ENCODE measurements at regions not wholly inside any gene's neighbourhood (a gene's known extent, or its start where the extent isn't known, plus 50 kb on each side); places are given as distances from the start of the nearest gene placed in this dataset.

DNA sequence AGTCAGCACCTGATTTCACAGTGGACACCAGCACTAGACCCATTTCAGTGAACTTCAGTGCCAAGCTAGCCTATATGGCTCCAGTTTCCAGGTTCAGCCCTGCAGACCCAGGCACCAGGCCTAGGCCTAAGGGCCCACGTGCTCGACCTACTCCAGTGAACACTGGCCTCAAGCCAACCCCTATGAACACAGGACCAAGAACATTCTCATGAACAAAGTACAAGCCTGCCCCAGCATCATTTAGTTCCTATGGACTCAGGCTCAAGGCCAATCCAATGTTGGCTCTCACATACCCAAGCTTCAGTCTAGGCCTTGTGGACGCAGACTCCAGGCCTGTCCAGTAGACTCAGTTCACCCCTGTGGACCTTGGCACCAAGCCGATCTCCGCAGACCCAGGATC is 385.5 kb downstream of the DHX35 start:
- DNase-seq (ENCODE audit: low spot score in 2 of 2), result no peak
- H3K27me3 Mint-ChIP-seq, result no peaks in the 10 kb centered on the region
- H3K4me1 Mint-ChIP-seq, result peaks cover 2% of the 10 kb centered on the region
- H3K36me3 Mint-ChIP-seq, result peaks cover 7% of the 10 kb centered on the region
- H3K4me3 Mint-ChIP-seq, result no peak overlapping the region
- no peak overlapping the region for H3K27ac Mint-ChIP-seq
- H3K9me3 Mint-ChIP-seq, result peaks cover 14% of the 10 kb centered on the region
- ATAC-seq (ENCODE audit: low read depth), result no peak

- ATAC-seq (ENCODE audit: low read depth) (no peak), DNase-seq (ENCODE audit: low spot score in 2 of 2) (no peak)
- no peak overlapping the region for H3K4me3 Mint-ChIP-seq
- H3K36me3 Mint-ChIP-seq, result peaks cover 4% of the 10 kb centered on the region
- H3K27me3 Mint-ChIP-seq, result no peaks in the 10 kb centered on the region
- no peak overlapping the region for H3K27ac Mint-ChIP-seq
- H3K9me3 Mint-ChIP-seq, result peaks cover 3% of the 10 kb centered on the region
- peaks cover 33% of the 10 kb centered on the region for H3K4me1 Mint-ChIP-seq
Observed at GRCh38 chr20:39342463-39342862, 380.3 kb downstream of the DHX35 start.

DNA sequence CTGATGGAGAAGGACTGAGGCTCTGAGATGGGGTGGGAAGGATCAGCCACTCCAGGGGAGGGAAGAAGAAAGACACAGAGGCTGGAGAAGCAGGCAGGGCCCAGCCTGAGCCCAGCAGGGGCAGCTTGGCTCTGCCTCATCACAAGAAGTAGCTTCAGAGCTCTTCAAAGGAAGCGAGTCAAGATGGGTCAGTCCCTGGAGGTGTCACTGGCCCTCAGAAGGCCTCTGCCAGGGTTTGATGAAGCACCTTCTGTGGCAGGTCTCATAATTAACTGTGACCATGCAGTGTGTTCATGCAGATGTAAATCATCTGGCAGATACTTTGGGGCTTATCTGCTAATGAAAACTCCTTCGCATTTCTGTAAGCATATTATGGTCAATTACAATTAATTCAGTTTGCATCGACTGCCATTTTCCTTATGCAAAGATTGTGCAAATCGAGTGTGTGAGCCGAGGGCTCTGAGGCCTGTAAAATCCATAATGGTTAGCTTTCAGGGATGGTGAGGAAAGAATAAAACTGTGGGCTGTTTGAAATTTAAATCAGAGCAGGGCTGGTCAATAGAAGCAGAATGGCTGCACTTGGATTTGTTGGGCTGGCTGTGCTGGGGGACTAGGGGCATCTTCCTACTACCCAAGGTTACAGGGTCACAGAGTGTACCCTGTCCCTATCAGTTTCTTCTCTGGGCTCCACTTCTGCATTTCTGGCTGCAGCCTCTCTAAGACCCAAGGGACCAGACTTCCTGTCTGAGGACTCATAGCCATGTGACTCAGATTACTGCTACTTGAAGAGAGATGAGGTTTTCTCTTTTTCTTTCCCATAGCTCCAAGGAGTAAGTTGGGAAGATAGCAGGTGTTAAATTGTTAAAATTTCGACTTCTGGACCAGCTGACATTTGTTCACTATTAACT is 376.6 kb downstream of the DHX35 start:
- ATAC-seq (ENCODE audit: low read depth) (peak; percentile 100), DNase-seq (ENCODE audit: low spot score in 2 of 2) (peak; percentile 22 to 63)
- Mint-ChIP-seq H3K9me3 (no peaks in the 10 kb centered on the region), H3K4me1 (peaks cover 33% of the 10 kb centered on the region), H3K4me3 (peak overlapping the region; percentile 33), H3K27me3 (no peaks in the 10 kb centered on the region), H3K36me3 (peaks cover 6% of the 10 kb centered on the region), H3K27ac (peak overlapping the region; percentile 91)

- Mint-ChIP-seq H3K27me3 (no peaks in the 10 kb centered on the region), H3K36me3 (peaks cover 6% of the 10 kb centered on the region), H3K27ac (no peak overlapping the region), H3K4me3 (no peak overlapping the region), H3K9me3 (no peaks in the 10 kb centered on the region), H3K4me1 (peaks cover 5% of the 10 kb centered on the region)
- ATAC-seq (ENCODE audit: low read depth) (no peak), DNase-seq (ENCODE audit: low spot score in 2 of 2) (no peak)
Observed at GRCh38 chr20:39333211-39333610, 371.1 kb downstream of the DHX35 start.

GRCh38 chr20:39328347-39328746 is 366.2 kb downstream of the DHX35 start:
- peaks cover 4% of the 10 kb centered on the region for H3K4me1 Mint-ChIP-seq
- peaks cover 6% of the 10 kb centered on the region for H3K27me3 Mint-ChIP-seq
- DNase-seq (ENCODE audit: low spot score in 2 of 2) (no peak), ATAC-seq (ENCODE audit: low read depth) (no peak)
- no peak overlapping the region for H3K4me3 Mint-ChIP-seq
- H3K27ac Mint-ChIP-seq, result no peak overlapping the region
- no peaks in the 10 kb centered on the region for H3K36me3 Mint-ChIP-seq
- no peaks in the 10 kb centered on the region for H3K9me3 Mint-ChIP-seq

DNA sequence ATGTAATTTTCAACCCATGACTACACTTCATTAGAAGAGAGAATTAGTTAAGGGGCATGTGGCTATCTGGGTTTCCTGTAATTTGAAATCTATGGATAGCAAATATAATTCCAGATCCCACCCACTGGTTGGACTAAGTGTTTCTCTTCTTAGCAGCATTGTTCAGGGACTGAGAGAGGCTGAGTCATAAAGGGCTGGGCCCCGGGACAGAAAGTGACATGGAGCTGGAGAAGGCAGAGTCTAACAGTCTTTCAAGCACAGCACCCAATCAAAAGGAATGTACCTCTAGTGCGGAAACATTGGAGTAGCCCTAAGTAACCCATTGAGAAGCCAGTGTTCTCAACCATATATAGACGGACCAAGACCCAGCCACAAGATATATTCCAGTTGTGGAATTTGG is 363.9 kb downstream of the DHX35 start:
- ATAC-seq (ENCODE audit: low read depth) (no peak), DNase-seq (ENCODE audit: low spot score in 2 of 2) (no peak)
- H3K27ac Mint-ChIP-seq, result no peak overlapping the region
- no peak overlapping the region for H3K4me3 Mint-ChIP-seq
- H3K36me3 Mint-ChIP-seq, result no peaks in the 10 kb centered on the region
- no peaks in the 10 kb centered on the region for H3K9me3 Mint-ChIP-seq
- peaks cover 6% of the 10 kb centered on the region for H3K27me3 Mint-ChIP-seq
- H3K4me1 Mint-ChIP-seq, result peaks cover 4% of the 10 kb centered on the region

GRCh38 chr20:39318911-39319310 is 356.8 kb downstream of the DHX35 start:
- Mint-ChIP-seq H3K4me1 (no peaks in the 10 kb centered on the region), H3K36me3 (no peaks in the 10 kb centered on the region), H3K27me3 (peaks cover 6% of the 10 kb centered on the region), H3K9me3 (no peaks in the 10 kb centered on the region), H3K27ac (no peak overlapping the region), H3K4me3 (no peak overlapping the region)
- DNase-seq (ENCODE audit: low spot score in 2 of 2) (no peak), ATAC-seq (ENCODE audit: low read depth) (no peak)

- no peaks in the 10 kb centered on the region for H3K9me3 Mint-ChIP-seq
- H3K27ac Mint-ChIP-seq, result no peak overlapping the region
- no peak overlapping the region for H3K4me3 Mint-ChIP-seq
- ATAC-seq (ENCODE audit: low read depth), result no peak
- no peak for DNase-seq (ENCODE audit: low spot score in 2 of 2)
- peaks cover 24% of the 10 kb centered on the region for H3K4me1 Mint-ChIP-seq
- H3K36me3 Mint-ChIP-seq, result no peaks in the 10 kb centered on the region
- H3K27me3 Mint-ChIP-seq, result peaks cover 3% of the 10 kb centered on the region
Observed at GRCh38 chr20:39312676-39313075, 350.5 kb downstream of the DHX35 start.

GRCh38 chr20:39311851-39312506 is 349.8 kb downstream of the DHX35 start:
- Mint-ChIP-seq H3K4me1 (peaks cover 24% of the 10 kb centered on the region), H3K36me3 (no peaks in the 10 kb centered on the region), H3K27me3 (no peaks in the 10 kb centered on the region), H3K9me3 (no peaks in the 10 kb centered on the region), H3K4me3 (no peak overlapping the region), H3K27ac (no peak overlapping the region)
- DNase-seq (ENCODE audit: low spot score in 2 of 2) (no peak), ATAC-seq (ENCODE audit: low read depth) (no peak)

DNA sequence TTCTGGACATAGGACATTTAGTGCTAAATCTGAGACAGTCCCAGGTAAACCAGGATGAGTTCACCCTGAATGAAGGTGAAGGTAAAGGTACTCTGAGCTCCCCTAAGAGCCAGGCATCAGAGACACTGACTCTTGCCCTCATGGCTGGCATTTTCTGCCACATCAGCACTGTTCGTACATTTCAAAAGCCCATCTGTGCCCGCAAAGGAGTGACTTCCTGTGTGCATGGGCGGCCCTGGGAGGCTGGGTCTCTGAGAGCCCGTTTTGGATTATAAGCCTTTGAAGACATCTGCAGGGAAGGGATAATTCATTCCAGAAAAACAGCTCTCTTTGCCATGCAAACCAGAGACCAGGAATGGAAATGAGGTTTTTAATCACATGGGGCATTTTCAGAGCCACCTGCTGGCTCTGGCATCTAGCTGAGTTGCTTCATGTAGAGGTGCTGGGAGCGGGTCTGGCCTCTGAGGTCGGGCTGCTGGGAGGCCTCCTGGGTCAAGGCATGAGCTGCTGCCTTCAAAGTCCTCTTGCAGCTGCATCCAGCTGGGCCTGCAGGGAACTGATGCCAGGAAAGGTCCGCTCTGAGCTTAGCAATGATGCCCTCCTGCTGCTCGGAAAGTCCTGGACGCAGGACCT is 348.3 kb downstream of the DHX35 start:
- DNase-seq (ENCODE audit: low spot score in 2 of 2), result no peak
- peaks cover 24% of the 10 kb centered on the region for H3K4me1 Mint-ChIP-seq
- no peaks in the 10 kb centered on the region for H3K36me3 Mint-ChIP-seq
- ATAC-seq (ENCODE audit: low read depth), result no peak
- peak overlapping the region; percentile 26 for H3K27ac Mint-ChIP-seq
- H3K9me3 Mint-ChIP-seq, result no peaks in the 10 kb centered on the region
- H3K27me3 Mint-ChIP-seq, result no peaks in the 10 kb centered on the region
- H3K4me3 Mint-ChIP-seq, result no peak overlapping the region

GRCh38 chr20:39309458-39309857 is 347.3 kb downstream of the DHX35 start:
- peaks cover 24% of the 10 kb centered on the region for H3K4me1 Mint-ChIP-seq
- H3K36me3 Mint-ChIP-seq, result no peaks in the 10 kb centered on the region
- H3K9me3 Mint-ChIP-seq, result no peaks in the 10 kb centered on the region
- peak overlapping the region; percentile 21 for H3K4me3 Mint-ChIP-seq
- peak overlapping the region; percentile 51 for H3K27ac Mint-ChIP-seq
- H3K27me3 Mint-ChIP-seq, result no peaks in the 10 kb centered on the region
- ATAC-seq (ENCODE audit: low read depth) (peak; percentile 83), DNase-seq (ENCODE audit: low spot score in 2 of 2) (peak in 1 of 2 donors; percentile 14)

DNA sequence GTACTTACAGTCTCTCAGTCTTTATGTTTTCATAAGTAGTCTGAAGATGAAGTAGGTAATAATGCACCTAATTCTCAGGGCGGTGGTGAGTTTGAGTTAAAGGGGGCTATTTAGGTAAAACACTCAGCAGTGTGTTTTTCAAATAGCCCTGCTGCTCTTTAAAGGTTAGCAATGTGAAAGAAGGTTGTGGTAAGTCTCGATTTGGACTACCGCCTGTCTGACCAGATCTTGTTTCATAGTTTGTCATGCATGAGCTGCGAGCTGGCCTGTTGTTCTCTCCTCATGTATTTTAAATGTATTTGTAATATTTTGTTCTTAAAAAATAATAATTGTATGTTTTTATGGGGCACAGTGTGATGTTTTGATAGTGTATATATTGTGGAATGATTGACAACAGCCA is 340.2 kb downstream of the DHX35 start:
- no peak for DNase-seq (ENCODE audit: low spot score in 2 of 2)
- no peak overlapping the region for H3K27ac Mint-ChIP-seq
- no peaks in the 10 kb centered on the region for H3K36me3 Mint-ChIP-seq
- H3K4me3 Mint-ChIP-seq, result no peak overlapping the region
- peaks cover 4% of the 10 kb centered on the region for H3K27me3 Mint-ChIP-seq
- ATAC-seq (ENCODE audit: low read depth), result no peak
- peaks cover 13% of the 10 kb centered on the region for H3K4me1 Mint-ChIP-seq
- no peaks in the 10 kb centered on the region for H3K9me3 Mint-ChIP-seq

DNA sequence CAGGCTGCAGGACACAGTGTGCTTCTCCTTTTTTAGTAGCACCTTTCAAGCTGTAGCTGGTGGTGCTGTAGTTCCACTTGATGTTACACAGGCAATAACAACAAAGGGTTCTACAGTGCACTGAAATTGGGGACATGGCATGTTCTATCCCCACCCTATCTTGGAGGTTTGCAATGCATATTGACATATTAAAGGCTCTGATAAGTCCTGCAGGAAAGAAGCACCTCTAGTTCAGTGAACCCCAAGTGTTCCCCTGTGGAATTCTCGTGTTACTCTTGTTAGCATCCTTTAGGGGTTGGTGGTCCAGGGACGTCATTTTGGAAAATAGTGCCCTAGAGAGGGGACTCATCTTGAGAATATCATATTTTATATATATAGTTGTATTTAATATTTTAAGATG is 337.6 kb downstream of the DHX35 start:
- Mint-ChIP-seq H3K4me1 (peaks cover 13% of the 10 kb centered on the region), H3K27ac (no peak overlapping the region), H3K36me3 (no peaks in the 10 kb centered on the region), H3K27me3 (peaks cover 4% of the 10 kb centered on the region), H3K9me3 (no peaks in the 10 kb centered on the region), H3K4me3 (no peak overlapping the region)
- ATAC-seq (ENCODE audit: low read depth) (no peak), DNase-seq (ENCODE audit: low spot score in 2 of 2) (no peak)

All from memory B cell (primary cell).